K562 (cell line): ENCODE measurements at regions not wholly inside any gene's neighbourhood (a gene's known extent, or its start where the extent isn't known, plus 50 kb on each side); places are given as distances from the start of the nearest gene placed in this dataset.

Experiments
- ATAC-seq: fragments of 200-7000 bp; cut with Tn5 transposase; 3 replicates; pipeline ENCODE4 v1.9.1; 2020; ENCODE audit warnings: moderate library complexity
- BruUV-seq: library from RNA; stranded (reverse); fragments of 400-500 nt; replicated peaks from 2 replicates; lab custom pipeline; 2021; lab: Mats Ljungman, UMichigan
- CTCF ChIA-PET: fragments of 300-600 bp; formaldehyde crosslinking; extraction: SDS; loops from one replicate; lab custom pipeline; 2021; ENCODE audit warnings: low intra/inter-chr PET ratio; lab: Yijun Ruan, JAX
- POLR2A ChIA-PET: fragments of 300-600, 350-650 bp; sonication (Branson Sonifier 250); formaldehyde crosslinking; extraction: SDS; loops from one replicate; lab custom pipeline; 2021; ENCODE audit warnings: antibody characterized with exemption, inconsistent platforms; lab: Yijun Ruan, JAX
- DNase-seq, 4 experiments: peaks; one replicate each; pipeline versions ENCODE4 v3.0.0 to v3.0.0-alpha.2; 2011 to 2018; ENCODE audit warnings: low spot score in 3 of 4, mixed read lengths in 3 of 4; ENCODE audit errors: extremely low read depth in 1 of 4
- FAIRE-seq: peaks from 2 replicates; lab custom pipeline; 2011; peaks lifted over from hg19 to GRCh38; lab: Jason Lieb, UNC
- H2AFZ ChIP-seq: 2 replicates; pipeline ENCODE4 v1.6.0; 2011; ENCODE audit warnings: low read depth, low read length, control low read depth, inconsistent platforms
- H3K27ac ChIP-seq: fragments of 200-600 bp; 3 replicates; pipeline ENCODE4 v1.8.0; 2011; ENCODE audit warnings: low read depth, mild to moderate bottlenecking, control low read depth, inconsistent platforms, low read length, moderate library complexity, mixed read lengths; ENCODE audit errors: extremely low read depth
- H3K27me3 ChIP-seq, 2 experiments: fragments of 300-600 bp in 1 of 2; 2 replicates in 1 of 2; 3 replicates in 1 of 2; pipeline versions ENCODE4 v1.6.0 to v1.8.0; 2011; ENCODE audit warnings: inconsistent platforms in 2 of 2, low read length in 2 of 2, mild to moderate bottlenecking in 1 of 2, mixed read lengths in 1 of 2, moderate library complexity in 1 of 2; ENCODE audit not compliant: control insufficient read depth in 2 of 2, insufficient read depth in 2 of 2
- H3K36me3 ChIP-seq: fragments of 300-600 bp; 3 replicates; pipeline ENCODE4 v1.8.0; 2011; ENCODE audit warnings: mild to moderate bottlenecking, low read length, inconsistent platforms; ENCODE audit not compliant: control insufficient read depth, insufficient read depth
- H3K4me1 ChIP-seq, 2 experiments: fragments of 200-600 bp in 1 of 2; replicated peaks in 1 of 2; 2 replicates in 1 of 2; 3 replicates in 1 of 2; pipeline versions ENCODE4 v1.5.1 to v1.8.0; 2011; ENCODE audit warnings: inconsistent platforms in 2 of 2, low read length in 2 of 2, mild to moderate bottlenecking in 1 of 2, mixed read lengths in 1 of 2, moderate library complexity in 1 of 2; ENCODE audit not compliant: control insufficient read depth in 2 of 2, insufficient read depth in 2 of 2
- H3K4me2 ChIP-seq: 2 replicates; pipeline ENCODE4 v1.6.1; 2011; ENCODE audit warnings: low read length, control low read depth, inconsistent platforms, mixed read lengths; ENCODE audit not compliant: insufficient read depth
- H3K4me3 ChIP-seq: fragments of 200-600 bp; sonication (generic), shearing (Covaris generic); 2 replicates; pipeline ENCODE4 v1.5.1; 2016; ENCODE audit warnings: control low read depth, inconsistent platforms
- H3K79me2 ChIP-seq: fragments of 200-600 bp; 3 replicates; pipeline ENCODE4 v1.8.0; 2011; ENCODE audit warnings: low read length, inconsistent platforms; ENCODE audit not compliant: control insufficient read depth, insufficient read depth
- H3K9ac ChIP-seq, 2 experiments: 2 replicates each; pipeline versions ENCODE4 v1.6.0 to v1.6.1; 2011; ENCODE audit warnings: low read depth in 2 of 2, low read length in 2 of 2, control low read depth in 1 of 2, inconsistent platforms in 1 of 2, mild to moderate bottlenecking in 1 of 2, mixed read lengths in 1 of 2; ENCODE audit not compliant: insufficient read depth in 1 of 2
- H3K9me1 ChIP-seq: one replicate; pipeline ENCODE4 v1.6.0; 2011; ENCODE audit warnings: inconsistent platforms, mild to moderate bottlenecking, low read length, moderate library complexity; ENCODE audit not compliant: control insufficient read depth, insufficient read depth
- H3K9me3 ChIP-seq: replicated peaks from 2 replicates; pipeline ENCODE4 v1.5.1; 2011; ENCODE audit warnings: low read depth, low read length, inconsistent platforms; ENCODE audit not compliant: control insufficient read depth, insufficient read depth
- H4K20me1 ChIP-seq: replicated peaks from 2 replicates; pipeline ENCODE4 v1.6.1; 2011; ENCODE audit warnings: low read length, inconsistent platforms, mixed read lengths; ENCODE audit not compliant: control insufficient read depth, insufficient read depth
- DACH1 ChIP-seq: fragments of 450-650 bp; IDR thresholded peaks from 2 replicates; pipeline ENCODE4 v1.6.1; 2018; ENCODE audit not compliant: partially characterized antibody
- GABPB2 ChIP-seq: fragments of 250-450 bp; sonication (Bioruptor Pico); conservative IDR thresholded peaks from 2 replicates; pipeline ENCODE4 v1.5.1; 2021; ENCODE audit warnings: mild to moderate bottlenecking
- IRF2 ChIP-seq: sonication (generic); formaldehyde crosslinking; IDR thresholded peaks from 2 replicates; pipeline ENCODE4 v1.8.1; 2022; ENCODE audit warnings: mild to moderate bottlenecking, missing genetic modification reagents
- KLF1 ChIP-seq: fragments of 450-650 bp; IDR thresholded peaks from 2 replicates; pipeline ENCODE4 v1.6.1; 2016; ENCODE audit warnings: missing genetic modification characterization, missing compliant biosample characterization
- MYNN ChIP-seq, 2 experiments: sonication (generic); formaldehyde crosslinking in 1 of 2; IDR thresholded peaks; 2 replicates each; pipeline versions ENCODE4 v1.5.0 to v1.6.1; 2016 to 2020; ENCODE audit warnings: antibody characterized with exemption in 1 of 2, missing genetic modification reagents in 1 of 2
- ZNF143 ChIP-seq: sonication (generic); formaldehyde crosslinking; IDR thresholded peaks from 2 replicates; pipeline ENCODE4 v1.9.0; 2022; ENCODE audit warnings: mild to moderate bottlenecking, missing genetic modification reagents
- WGBS: fragments of 100-300 bp; shearing (Covaris generic); methylation state at CpG from one replicate; pipeline ENCODE4 v1.1.6; 2016; ENCODE audit warnings: low coverage, mixed read lengths; ENCODE audit not compliant: insufficient coverage; ENCODE audit errors: missing lambda C conversion rate; 5-methylcytosine and 5-hydroxymethylcytosine counted together
- in situ Hi-C: fragments of 300-500 bp; cut with MboI; formaldehyde crosslinking; loops from 4 replicates; pipeline ENCODE4 v1.15.0; 2018; ENCODE audit warnings: inconsistent platforms, mixed read lengths
- intact Hi-C: fragments of 100-400 bp; cut with micrococcal nuclease; formaldehyde crosslinking; loops from 2 replicates; pipeline ENCODE4 v1.14.2; 2022
- TF ChIP-seq, protein P1 (sequence below): fragments of 250-450 bp; sonication (Bioruptor Pico); IDR thresholded peaks from 2 replicates; pipeline ENCODE4 v1.4.0; 2020; ENCODE audit warnings: mild to moderate bottlenecking, moderate library complexity, borderline replicate concordance
- TF ChIP-seq, protein P2 (sequence below): fragments of 250-450 bp; sonication (Bioruptor Pico); IDR thresholded peaks from 2 replicates; pipeline ENCODE4 v1.8.0; 2022; ENCODE audit warnings: moderate library complexity, mild to moderate bottlenecking, inconsistent platforms

DNA sequence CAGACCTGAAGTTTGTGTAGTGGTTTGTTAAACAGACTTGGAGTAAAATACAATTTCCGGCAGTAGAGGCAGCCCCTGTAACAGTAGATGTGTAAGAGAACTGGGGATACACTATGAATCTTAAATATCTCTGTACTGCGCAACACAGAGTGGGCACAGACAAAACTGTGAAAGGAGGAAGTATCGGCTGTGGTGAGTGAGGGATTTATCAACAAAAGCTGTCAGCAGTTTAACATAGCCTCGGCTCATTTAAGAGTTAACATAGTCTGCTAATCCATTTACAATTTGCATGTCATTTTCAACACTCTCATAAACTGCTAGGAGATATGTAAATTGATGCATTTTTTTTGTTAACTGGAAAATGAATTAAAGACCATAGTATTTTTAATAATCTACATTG lies 225.2 kb downstream of the ZWINT start (continued):
- TF ChIP-seq DACH1, result no peak
- TF ChIP-seq, protein P1, sequence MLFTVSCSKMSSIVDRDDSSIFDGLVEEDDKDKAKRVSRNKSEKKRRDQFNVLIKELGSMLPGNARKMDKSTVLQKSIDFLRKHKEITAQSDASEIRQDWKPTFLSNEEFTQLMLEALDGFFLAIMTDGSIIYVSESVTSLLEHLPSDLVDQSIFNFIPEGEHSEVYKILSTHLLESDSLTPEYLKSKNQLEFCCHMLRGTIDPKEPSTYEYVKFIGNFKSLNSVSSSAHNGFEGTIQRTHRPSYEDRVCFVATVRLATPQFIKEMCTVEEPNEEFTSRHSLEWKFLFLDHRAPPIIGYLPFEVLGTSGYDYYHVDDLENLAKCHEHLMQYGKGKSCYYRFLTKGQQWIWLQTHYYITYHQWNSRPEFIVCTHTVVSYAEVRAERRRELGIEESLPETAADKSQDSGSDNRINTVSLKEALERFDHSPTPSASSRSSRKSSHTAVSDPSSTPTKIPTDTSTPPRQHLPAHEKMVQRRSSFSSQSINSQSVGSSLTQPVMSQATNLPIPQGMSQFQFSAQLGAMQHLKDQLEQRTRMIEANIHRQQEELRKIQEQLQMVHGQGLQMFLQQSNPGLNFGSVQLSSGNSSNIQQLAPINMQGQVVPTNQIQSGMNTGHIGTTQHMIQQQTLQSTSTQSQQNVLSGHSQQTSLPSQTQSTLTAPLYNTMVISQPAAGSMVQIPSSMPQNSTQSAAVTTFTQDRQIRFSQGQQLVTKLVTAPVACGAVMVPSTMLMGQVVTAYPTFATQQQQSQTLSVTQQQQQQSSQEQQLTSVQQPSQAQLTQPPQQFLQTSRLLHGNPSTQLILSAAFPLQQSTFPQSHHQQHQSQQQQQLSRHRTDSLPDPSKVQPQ (CRISPR knock-in tag), result no peak
- TF ChIP-seq, all 486 proteins: peak for 0

GRCh38 chr10:56123247-56123646 lies 237.8 kb downstream of the ZWINT start:
- no peaks in the 10 kb centered on the region for H3K9me1 ChIP-seq
- no peak overlapping the region for H3K4me2 ChIP-seq
- DNase-seq (no peak), ATAC-seq (no peak), FAIRE-seq (no peak)
- in situ Hi-C loops (no loop called here), intact Hi-C loops (no loop called here)
- ChIA-PET CTCF (no interaction called here), POLR2A (no interaction called here)
- no peaks in the 10 kb centered on the region for H3K27me3 ChIP-seq
- peaks cover 3% of the 10 kb centered on the region; the same call in 1 of the 2 replicates for H3K9me3 ChIP-seq
- H3K27ac ChIP-seq, result no peak overlapping the region
- H4K20me1 ChIP-seq, result no peaks in the 10 kb centered on the region
- BruUV-seq, result no TSS peak
- no peaks in the 10 kb centered on the region for H3K4me1 ChIP-seq
- H3K9ac ChIP-seq, result no peak overlapping the region
- H3K36me3 ChIP-seq, result no peaks in the 10 kb centered on the region
- 0% methylated on average over 1 of the region's 1 CpG for WGBS
- no peak overlapping the region for H2AFZ ChIP-seq
- TF ChIP-seq ZNF143 (CRISPR knock-in tag) (no peak), KLF1 (tag) (no peak), MYNN (IDR thresholded peaks at IDR 0.05) (no peak), MYNN (CRISPR knock-in tag; IDR thresholded peaks at IDR 0.05) (no peak), IRF2 (no peak), GABPB2 (CRISPR knock-in tag) (no peak)
- TF ChIP-seq, protein P2, sequence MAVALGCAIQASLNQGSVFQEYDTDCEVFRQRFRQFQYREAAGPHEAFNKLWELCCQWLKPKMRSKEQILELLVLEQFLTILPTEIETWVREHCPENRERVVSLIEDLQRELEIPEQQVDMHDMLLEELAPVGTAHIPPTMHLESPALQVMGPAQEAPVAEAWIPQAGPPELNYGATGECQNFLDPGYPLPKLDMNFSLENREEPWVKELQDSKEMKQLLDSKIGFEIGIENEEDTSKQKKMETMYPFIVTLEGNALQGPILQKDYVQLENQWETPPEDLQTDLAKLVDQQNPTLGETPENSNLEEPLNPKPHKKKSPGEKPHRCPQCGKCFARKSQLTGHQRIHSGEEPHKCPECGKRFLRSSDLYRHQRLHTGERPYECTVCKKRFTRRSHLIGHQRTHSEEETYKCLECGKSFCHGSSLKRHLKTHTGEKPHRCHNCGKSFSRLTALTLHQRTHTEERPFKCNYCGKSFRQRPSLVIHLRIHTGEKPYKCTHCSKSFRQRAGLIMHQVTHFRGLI, result no peak
- no peak overlapping the region for H3K4me3 ChIP-seq
- H3K79me2 ChIP-seq, result no peaks in the 10 kb centered on the region
